Breast epithelium (tissue), 4 donors: ENCODE measurements at regions not wholly inside any gene's neighbourhood (a gene's known extent, or its start where the extent isn't known, plus 50 kb on each side); places are given as distances from the start of the nearest gene placed in this dataset.
A peak's percentile ranks its signal among the peaks of the same experiment; 100 is the strongest.

ENCODE experiments used
- DNase-seq, 2 donors: peaks; one replicate each; pipeline ENCODE4 v3.0.0-alpha.2; 2019; ENCODE audit warnings: low spot score in 2 of 2
- H3K27ac ChIP-seq, 2 donors: fragments of 200-600 bp; sonication (generic) in 1 of 2; one replicate each; pipeline ENCODE4 v1.5.1; 2016 to 2019; ENCODE audit warnings: mild to moderate bottlenecking in 1 of 2
- H3K27me3 ChIP-seq, 2 donors: fragments of 200-600 bp; sonication (generic) in 1 of 2; one replicate each; pipeline versions ENCODE4 v1.5.1 to v1.6.0; 2017 to 2019; ENCODE audit warnings: control low read depth in 1 of 2, mild to moderate bottlenecking in 1 of 2
- H3K36me3 ChIP-seq: fragments of 200-600 bp; one replicate; pipeline ENCODE4 v1.5.1; 2019
- H3K4me1 ChIP-seq, 2 donors: fragments of 200-600 bp; sonication (generic); one replicate each; pipeline ENCODE4 v1.5.1; 2016 to 2019; ENCODE audit warnings: control low read depth in 1 of 2
- H3K4me3 ChIP-seq, 3 donors: fragments of 200-600 bp; sonication (generic); 1 replicate in 2 of 3; 2 replicates in 1 of 3; pipeline ENCODE4 v1.5.1; 2016 to 2019; ENCODE audit warnings: mild to moderate bottlenecking in 3 of 3, moderate library complexity in 2 of 3
- H3K9me3 ChIP-seq, 2 donors: fragments of 200-600 bp; sonication (generic) in 1 of 2; one replicate each; pipeline ENCODE4 v1.5.1; 2016 to 2019; ENCODE audit warnings: control low read depth in 1 of 2
- CTCF ChIP-seq, 3 donors: fragments of 450-650 bp; IDR thresholded peaks; one replicate each; pipeline ENCODE4 v1.5.1; 2016 to 2017; ENCODE audit warnings: antibody characterized with exemption in 3 of 3, mild to moderate bottlenecking in 3 of 3, moderate library complexity in 3 of 3
- POLR2A ChIP-seq: fragments of 450-650 bp; IDR thresholded peaks from one replicate; pipeline ENCODE4 v1.6.1; 2016; ENCODE audit warnings: antibody characterized with exemption, mild to moderate bottlenecking, moderate library complexity
- POLR2AphosphoS5 ChIP-seq, 3 donors: sonication (generic); formaldehyde crosslinking; IDR thresholded peaks; one replicate each; pipeline ENCODE4 v1.6.1; 2017; ENCODE audit warnings: antibody characterized with exemption in 3 of 3
- intact Hi-C: fragments of 100-400 bp; cut with DNase I; formaldehyde crosslinking; loops from one replicate; pipeline ENCODE4 v1.15.1; 2023; ENCODE audit warnings: low total_unique reads

GRCh38 chr16:50445621-50446555, 77.1 kb upstream of the BRD7 start:
- H3K9me3 ChIP-seq, result peaks cover 17 to 18% of the 10 kb centered on the region in 2 donors
- no peaks in the 10 kb centered on the region for H3K4me1 ChIP-seq
- intact Hi-C loops, result no loop called here
- no peaks in the 10 kb centered on the region for H3K36me3 ChIP-seq
- H3K27me3 ChIP-seq, result no peaks in the 10 kb centered on the region
- no peak overlapping the region for H3K4me3 ChIP-seq
- no peak overlapping the region for H3K27ac ChIP-seq
- TF ChIP-seq CTCF (IDR thresholded peaks at IDR 0.05), result no peak
- no peak for TF ChIP-seq POLR2AphosphoS5 (IDR thresholded peaks at IDR 0.05)
- no peak for TF ChIP-seq POLR2A
- no peak for DNase-seq

- DNase-seq, result no peak
- Histone ChIP-seq H3K4me3 (no peak overlapping the region), H3K27me3 (no peaks in the 10 kb centered on the region), H3K27ac (no peak overlapping the region), H3K36me3 (no peaks in the 10 kb centered on the region), H3K4me1 (no peaks in the 10 kb centered on the region), H3K9me3 (peaks cover 23 to 31% of the 10 kb centered on the region in 2 donors)
- TF ChIP-seq POLR2A (no peak), POLR2AphosphoS5 (IDR thresholded peaks at IDR 0.05) (no peak), CTCF (IDR thresholded peaks at IDR 0.05) (no peak)
- intact Hi-C loops, result no loop called here
These were observed 75.7 kb upstream of the BRD7 start for GRCh38 chr16:50444526-50444925.

GRCh38 chr16:50442221-50442620, 73.4 kb upstream of the BRD7 start:
- Histone ChIP-seq H3K27me3 (no peaks in the 10 kb centered on the region), H3K4me3 (no peak overlapping the region)

GRCh38 chr16:50441486-50442157, 72.8 kb upstream of the BRD7 start:
- no peak overlapping the region for H3K4me3 ChIP-seq
- H3K27ac ChIP-seq, result no peak overlapping the region
- DNase-seq, result peak in 1 of 2 donors; percentile 6
- H3K27me3 ChIP-seq, result no peaks in the 10 kb centered on the region
- H3K36me3 ChIP-seq, result no peaks in the 10 kb centered on the region
- H3K4me1 ChIP-seq, result no peaks in the 10 kb centered on the region
- H3K9me3 ChIP-seq, result peaks cover 29 to 38% of the 10 kb centered on the region in 2 donors
- no peak for TF ChIP-seq POLR2AphosphoS5 (IDR thresholded peaks at IDR 0.05)
- intact Hi-C loops, result no loop called here

More at GRCh38 chr16:50442221-50442620, 73.4 kb upstream of the BRD7 start:
- no peak overlapping the region for H3K27ac ChIP-seq
- DNase-seq, result peak in 1 of 2 donors; percentile 10
- H3K9me3 ChIP-seq, result peaks cover 29 to 38% of the 10 kb centered on the region in 2 donors
- no peak for TF ChIP-seq POLR2A
- H3K4me1 ChIP-seq, result no peaks in the 10 kb centered on the region
- intact Hi-C loops, result no loop called here
- H3K36me3 ChIP-seq, result no peaks in the 10 kb centered on the region

GRCh38 chr16:50440991-50441390, 72.2 kb upstream of the BRD7 start:
- TF ChIP-seq POLR2A (no peak), CTCF (IDR thresholded peaks at IDR 0.05) (no peak), POLR2AphosphoS5 (IDR thresholded peaks at IDR 0.05) (no peak)
- intact Hi-C loops, result no loop called here
- DNase-seq, result peak in 1 of 2 donors; percentile 9
- Histone ChIP-seq H3K27ac (no peak overlapping the region), H3K27me3 (no peaks in the 10 kb centered on the region), H3K4me3 (no peak overlapping the region), H3K4me1 (no peaks in the 10 kb centered on the region), H3K36me3 (no peaks in the 10 kb centered on the region), H3K9me3 (peaks cover 29 to 38% of the 10 kb centered on the region in 2 donors)

- intact Hi-C loops, result no loop called here
- DNase-seq, result peak in 1 of 2 donors; percentile 14
These were observed 71.7 kb upstream of the BRD7 start for GRCh38 chr16:50440531-50440930.

More at GRCh38 chr16:50440531-50440930, 71.7 kb upstream of the BRD7 start:
- TF ChIP-seq CTCF (IDR thresholded peaks at IDR 0.05), result no peak
- no peak for TF ChIP-seq POLR2AphosphoS5 (IDR thresholded peaks at IDR 0.05)
- TF ChIP-seq POLR2A, result no peak
- Histone ChIP-seq H3K27ac (no peak overlapping the region), H3K27me3 (no peaks in the 10 kb centered on the region), H3K4me3 (no peak overlapping the region), H3K4me1 (no peaks in the 10 kb centered on the region), H3K36me3 (no peaks in the 10 kb centered on the region), H3K9me3 (peaks cover 29 to 38% of the 10 kb centered on the region in 2 donors)
